Activated naive CD4-positive, alpha-beta T cell treated with anti-CD3 and anti-CD28 coated beads, Interleukin-2, amount 50 U/mL, for 72 hours (primary cell): ENCODE measurements at regions not wholly inside any gene's neighbourhood (a gene's known extent, or its start where the extent isn't known, plus 50 kb on each side); places are given as distances from the start of the nearest gene placed in this dataset.

Source experiments
- ATAC-seq, 2 donors: fragments of 150-1000 bp; cut with Tn5 transposase; 2 replicates each; pipeline ENCODE4 v1.10.0; 2021; ENCODE audit warnings: mild to moderate bottlenecking in 2 of 2, moderate library complexity in 2 of 2
- DNase-seq, 2 donors: peaks; one replicate each; pipeline ENCODE4 v3.0.0; 2021 to 2022; ENCODE audit warnings: low spot score in 2 of 2
- H3K27ac Mint-ChIP-seq, 2 donors: one replicate each; pipeline ENCODE4 v1.8.0; 2022; ENCODE audit warnings: mild to moderate bottlenecking in 2 of 2, mixed read lengths in 2 of 2
- H3K36me3 Mint-ChIP-seq, 2 donors: one replicate each; pipeline ENCODE4 v1.8.0; 2022; ENCODE audit warnings: mixed read lengths in 2 of 2
- H3K9me3 Mint-ChIP-seq, 2 donors: one replicate each; pipeline ENCODE4 v1.8.0; 2022; ENCODE audit warnings: mixed read lengths in 2 of 2

- Mint-ChIP-seq H3K27ac (no peak overlapping the region), H3K36me3 (no peaks in the 10 kb centered on the region), H3K9me3 (no peaks in the 10 kb centered on the region)
- ATAC-seq (no peak), DNase-seq (no peak)
These were observed 54.4 kb upstream of the GRIP1 start for GRCh38 chr12:66733321-66733720.

DNA sequence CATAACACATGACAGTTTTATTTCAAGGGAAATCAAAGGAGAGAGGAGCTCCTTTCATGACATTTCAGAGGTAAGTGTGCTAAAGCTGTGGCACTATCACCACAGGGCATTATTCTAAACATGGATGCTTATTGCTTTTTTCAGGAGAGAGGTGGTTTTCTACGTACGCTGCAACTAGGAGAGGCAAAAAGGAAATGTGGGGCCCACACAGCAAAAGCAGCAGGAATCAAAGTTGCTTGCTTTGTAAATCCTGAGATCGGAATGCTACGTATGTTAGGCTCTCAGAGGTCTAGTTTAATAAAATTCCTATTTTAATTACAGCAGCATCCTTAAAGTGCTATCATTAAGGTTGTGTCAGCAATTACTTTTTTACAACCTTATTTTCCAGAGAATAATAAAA, 55.0 kb upstream of the GRIP1 start:
- Mint-ChIP-seq H3K9me3 (no peaks in the 10 kb centered on the region), H3K36me3 (no peaks in the 10 kb centered on the region), H3K27ac (no peak overlapping the region)
- DNase-seq (no peak), ATAC-seq (no peak)

DNA sequence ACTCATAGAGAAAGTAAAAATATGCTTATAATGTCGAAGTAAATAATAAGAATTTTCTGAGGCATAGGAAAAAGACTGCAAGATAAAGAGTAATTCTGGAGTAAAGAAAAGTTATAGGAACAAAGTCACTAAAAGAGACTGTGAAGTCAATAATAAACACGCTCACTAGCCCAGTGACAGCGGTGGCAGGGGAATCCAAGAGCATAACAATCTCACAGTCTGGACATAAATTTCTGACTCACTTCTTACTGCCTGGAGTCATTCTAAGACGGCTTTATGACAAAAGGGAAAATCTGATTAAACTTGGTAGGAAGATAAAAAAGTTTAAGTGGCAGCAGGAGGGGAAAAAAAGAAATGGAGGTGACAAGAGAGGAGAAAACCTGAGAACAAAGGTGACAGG, 56.4 kb upstream of the GRIP1 start:
- ATAC-seq = peak; percentile 39 to 95
- Mint-ChIP-seq H3K36me3 (no peaks in the 10 kb centered on the region), H3K9me3 (no peaks in the 10 kb centered on the region), H3K27ac (no peak overlapping the region)
- DNase-seq = peak in 1 of 2 donors; percentile 14

- Mint-ChIP-seq H3K36me3 (no peaks in the 10 kb centered on the region), H3K9me3 (no peaks in the 10 kb centered on the region), H3K27ac (no peak overlapping the region)
- ATAC-seq (no peak), DNase-seq (no peak)
These were observed 58.1 kb upstream of the GRIP1 start for GRCh38 chr12:66736931-66737330.

DNA sequence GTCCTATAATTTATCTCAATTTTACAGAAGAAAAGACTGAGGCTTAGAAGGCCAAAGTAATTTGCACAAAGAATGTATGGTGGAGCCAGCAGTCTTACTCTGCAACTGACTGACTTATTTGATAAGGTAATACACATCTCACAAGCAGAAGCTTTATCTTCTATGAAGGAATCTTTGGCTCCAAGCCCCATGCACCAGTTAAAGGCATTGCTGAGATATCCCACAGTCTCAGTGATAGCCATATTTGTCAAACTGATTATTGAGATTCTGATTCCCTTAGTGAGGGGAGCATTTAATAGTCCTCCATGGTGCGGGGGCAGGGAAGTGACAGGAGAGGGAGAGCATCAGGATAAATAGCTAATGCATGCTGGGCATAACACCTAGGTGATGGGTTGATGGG, 60.4 kb upstream of the GRIP1 start:
- ATAC-seq = no peak
- H3K36me3 Mint-ChIP-seq = peaks cover 0 to 4% of the 10 kb centered on the region in 2 donors
- no peak for DNase-seq
- H3K27ac Mint-ChIP-seq = no peak overlapping the region
- no peaks in the 10 kb centered on the region for H3K9me3 Mint-ChIP-seq

GRCh38 chr12:66739940-66740651, 61.2 kb upstream of the GRIP1 start:
- no peaks in the 10 kb centered on the region for H3K9me3 Mint-ChIP-seq
- peaks cover 0 to 4% of the 10 kb centered on the region in 2 donors for H3K36me3 Mint-ChIP-seq
- no peak for DNase-seq
- H3K27ac Mint-ChIP-seq = no peak overlapping the region
- no peak for ATAC-seq

- Mint-ChIP-seq H3K27ac (no peak overlapping the region), H3K9me3 (no peaks in the 10 kb centered on the region), H3K36me3 (peaks cover 0 to 4% of the 10 kb centered on the region in 2 donors)
- DNase-seq = no peak
- ATAC-seq = no peak
These were observed 61.9 kb upstream of the GRIP1 start for GRCh38 chr12:66740732-66741131.

DNA sequence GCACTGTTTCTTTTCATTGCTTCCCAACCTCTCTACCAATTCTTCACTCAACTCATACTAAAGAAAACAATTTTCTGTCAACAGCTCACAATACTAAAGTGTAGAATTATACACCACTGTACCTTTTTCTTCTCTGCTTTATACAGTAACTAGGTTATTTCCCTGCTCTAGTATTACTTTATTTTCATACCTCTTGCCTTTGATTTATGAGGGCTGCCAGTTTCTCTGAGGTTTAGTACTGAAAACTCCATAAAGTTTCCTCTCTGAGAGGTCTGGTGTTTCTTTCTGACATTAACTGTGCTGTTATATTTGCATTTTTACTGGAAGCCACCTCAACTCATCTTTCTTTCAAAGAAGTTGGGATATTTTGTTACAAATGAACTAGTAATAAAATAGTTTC, 63.0 kb upstream of the GRIP1 start:
- DNase-seq (no peak), ATAC-seq (peak in 1 of 2 donors; percentile 63)
- H3K27ac Mint-ChIP-seq = peak overlapping the region in 1 of 2 donors; percentile 51
- peaks cover 0 to 4% of the 10 kb centered on the region in 2 donors for H3K36me3 Mint-ChIP-seq
- H3K9me3 Mint-ChIP-seq = no peaks in the 10 kb centered on the region

DNA sequence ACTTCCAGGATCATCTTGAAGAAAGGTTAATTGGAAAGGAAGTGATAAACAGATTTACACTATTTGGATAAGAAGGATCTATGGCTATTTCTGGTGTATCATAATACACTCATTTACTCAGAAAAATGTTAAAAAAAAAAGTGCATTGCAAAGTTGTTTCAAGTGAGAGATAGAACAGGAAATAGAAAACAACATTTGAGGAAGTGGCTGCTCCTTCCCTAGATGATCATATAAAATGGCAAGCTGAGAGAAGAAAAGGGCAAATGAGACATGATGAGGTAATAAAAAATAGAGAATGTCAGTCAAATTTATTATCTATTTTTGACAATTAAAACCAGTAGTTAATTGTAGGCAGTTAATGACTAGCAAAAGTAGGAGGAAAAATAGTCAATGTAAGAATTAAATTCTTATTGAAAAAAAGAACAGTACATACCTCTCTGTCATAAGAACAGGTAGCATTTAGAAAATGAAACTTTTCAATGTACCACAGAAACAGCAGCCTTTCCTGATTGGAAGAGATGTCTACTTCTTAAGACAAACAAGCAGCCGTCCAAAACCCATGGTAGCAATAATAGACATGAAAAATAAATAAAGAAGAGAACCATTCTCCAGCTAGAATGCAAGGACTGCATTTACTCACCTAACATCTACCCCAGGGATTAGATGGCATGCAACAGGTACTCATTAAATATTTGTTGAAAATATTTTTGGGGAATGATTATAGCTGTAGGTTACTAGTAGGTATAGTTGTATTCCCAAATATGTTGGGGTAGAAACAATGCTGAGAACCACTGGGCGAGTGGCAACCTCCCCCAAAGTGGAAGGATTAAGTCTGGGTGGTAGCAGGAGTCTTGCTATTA, 63.9 kb upstream of the GRIP1 start:
- H3K36me3 Mint-ChIP-seq = peaks cover 0 to 4% of the 10 kb centered on the region in 2 donors
- peak overlapping the region in 1 of 2 donors; percentile 51 for H3K27ac Mint-ChIP-seq
- no peak for DNase-seq
- H3K9me3 Mint-ChIP-seq = no peaks in the 10 kb centered on the region
- no peak for ATAC-seq

GRCh38 chr12:66744461-66744860, 65.6 kb upstream of the GRIP1 start:
- H3K36me3 Mint-ChIP-seq = peaks cover 0 to 4% of the 10 kb centered on the region in 2 donors
- peak overlapping the region in 1 of 2 donors; percentile 3 for H3K27ac Mint-ChIP-seq
- ATAC-seq = no peak
- DNase-seq = no peak
- no peaks in the 10 kb centered on the region for H3K9me3 Mint-ChIP-seq

- DNase-seq = no peak
- Mint-ChIP-seq H3K36me3 (peaks cover 0 to 4% of the 10 kb centered on the region in 2 donors), H3K27ac (no peak overlapping the region), H3K9me3 (no peaks in the 10 kb centered on the region)
- ATAC-seq = no peak
These were observed 66.1 kb upstream of the GRIP1 start for GRCh38 chr12:66744956-66745383.

DNA sequence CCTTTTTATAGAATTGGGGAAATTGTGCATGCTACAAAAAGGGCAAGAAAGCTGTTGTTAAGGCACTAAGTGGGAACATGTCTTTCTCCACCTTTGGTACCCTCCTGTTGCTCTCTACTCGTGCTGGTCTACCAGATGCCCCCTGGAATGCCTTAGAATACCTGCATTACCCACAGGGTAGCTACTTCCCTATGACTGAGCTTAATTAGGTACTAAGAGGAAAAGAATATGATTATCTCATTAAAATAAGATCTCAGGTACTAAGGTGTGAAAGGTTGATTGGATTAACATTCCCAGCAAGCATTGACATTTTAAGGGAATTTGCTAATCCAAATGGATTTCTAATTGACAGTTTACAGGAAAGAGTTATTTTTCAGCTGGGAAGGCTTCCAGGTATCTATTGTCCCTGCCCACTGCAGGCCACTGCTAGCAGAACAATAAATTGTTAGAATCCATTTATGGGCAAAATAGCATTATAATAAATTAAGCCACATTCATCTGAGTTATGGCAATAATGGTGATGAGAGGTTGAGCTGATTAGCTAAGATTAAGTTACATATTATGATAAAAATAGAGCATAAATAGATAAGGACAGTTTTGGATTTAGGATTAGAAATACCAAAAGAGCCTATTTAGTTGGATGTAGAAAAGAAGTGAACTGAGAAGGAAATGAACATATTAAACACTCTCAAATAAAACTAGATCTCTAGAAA, 67.8 kb upstream of the GRIP1 start:
- H3K9me3 Mint-ChIP-seq = no peaks in the 10 kb centered on the region
- H3K27ac Mint-ChIP-seq = no peak overlapping the region
- DNase-seq (no peak), ATAC-seq (no peak)
- H3K36me3 Mint-ChIP-seq = peaks cover 0 to 4% of the 10 kb centered on the region in 2 donors

DNA sequence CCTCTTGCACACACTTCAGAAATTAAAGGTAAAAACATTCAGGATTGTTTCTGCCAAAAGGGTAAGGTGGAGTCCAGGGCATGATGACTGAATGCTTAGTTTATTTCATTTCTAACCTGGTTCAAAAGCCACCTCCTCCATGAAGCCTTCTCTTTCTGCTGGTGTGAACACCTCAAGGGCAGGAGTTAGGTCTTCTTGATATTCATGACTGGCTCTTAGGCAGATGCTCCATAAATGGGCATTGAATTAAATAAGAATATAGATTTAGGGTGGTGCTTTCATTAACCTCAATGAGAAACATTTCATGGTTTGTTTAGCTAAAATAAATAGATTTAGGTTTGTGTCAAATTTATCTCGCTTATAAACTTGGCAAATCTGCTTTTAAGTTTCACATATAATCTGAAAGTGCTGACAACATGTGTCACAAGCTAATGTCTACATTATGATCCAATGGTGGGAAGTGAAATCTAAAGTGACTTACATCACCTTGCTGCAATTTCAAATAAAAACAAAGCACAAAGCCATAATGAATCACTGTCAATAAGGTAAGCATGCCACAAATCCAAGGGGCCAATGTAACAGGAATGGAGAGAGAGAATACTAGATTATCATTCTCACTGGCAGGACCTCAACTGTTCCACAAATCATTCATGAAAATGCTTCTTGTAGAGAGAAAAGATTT, 72.7 kb upstream of the GRIP1 start:
- H3K27ac Mint-ChIP-seq = no peak overlapping the region

DNA sequence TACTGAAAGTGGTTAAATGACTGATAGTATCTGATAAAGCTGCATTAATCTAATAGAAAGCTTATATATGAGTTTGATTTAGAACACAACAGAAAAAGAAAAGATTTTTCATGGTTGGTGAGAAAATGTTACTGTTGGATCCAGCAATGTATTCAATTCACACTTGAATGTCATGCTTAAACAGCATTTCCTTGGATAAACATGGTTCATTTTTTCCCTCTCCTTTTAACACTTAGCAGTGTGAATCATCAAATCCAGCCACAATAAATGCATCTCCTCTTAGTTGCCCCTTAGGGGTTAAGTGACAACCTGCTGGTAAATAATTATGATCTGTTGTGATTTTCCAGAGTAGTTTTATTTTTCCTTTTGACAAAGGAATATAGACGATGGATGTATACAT, 74.9 kb upstream of the GRIP1 start:
- Mint-ChIP-seq H3K36me3 (no peaks in the 10 kb centered on the region), H3K27ac (no peak overlapping the region), H3K9me3 (peaks cover 0 to 5% of the 10 kb centered on the region in 2 donors)
- ATAC-seq (no peak), DNase-seq (no peak)

More for the DNA sequence above, 72.7 kb upstream of the GRIP1 start:
- H3K9me3 Mint-ChIP-seq = no peaks in the 10 kb centered on the region
- no peaks in the 10 kb centered on the region for H3K36me3 Mint-ChIP-seq
- ATAC-seq (no peak), DNase-seq (no peak)

DNA sequence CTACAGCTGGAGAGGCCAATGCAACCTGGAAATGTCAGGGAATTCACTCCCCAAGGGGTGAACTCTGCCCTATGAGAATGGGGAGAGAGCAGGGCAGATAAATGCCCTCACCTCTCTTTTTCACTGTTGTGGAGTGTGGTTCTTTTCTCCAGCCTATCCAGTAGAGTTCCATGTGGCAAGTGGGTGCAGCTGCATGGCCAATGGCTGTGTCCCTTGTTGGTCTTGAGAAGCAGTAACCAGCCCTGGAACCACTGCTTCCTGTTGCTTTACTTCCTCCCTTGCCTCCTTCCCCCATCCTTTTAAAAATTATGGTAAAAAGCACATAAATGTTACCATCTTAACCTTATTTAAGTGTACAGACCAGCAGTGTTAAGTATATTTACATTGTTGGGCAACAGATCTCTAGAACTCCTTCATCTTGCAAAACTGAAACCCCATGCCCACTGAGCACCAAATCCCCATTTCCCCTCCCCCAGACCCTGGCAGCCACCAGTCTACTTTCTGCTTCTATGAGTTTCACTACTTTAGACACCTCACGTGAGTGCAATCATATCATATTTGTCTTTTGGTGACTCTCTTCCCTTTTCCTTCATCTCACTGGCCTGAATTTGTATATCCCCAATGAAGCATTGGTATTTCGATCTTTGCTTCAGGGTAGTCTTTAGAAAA, 77.0 kb upstream of the GRIP1 start:
- H3K9me3 Mint-ChIP-seq = peaks cover 5 to 6% of the 10 kb centered on the region in 2 donors
- no peak for ATAC-seq

DNA sequence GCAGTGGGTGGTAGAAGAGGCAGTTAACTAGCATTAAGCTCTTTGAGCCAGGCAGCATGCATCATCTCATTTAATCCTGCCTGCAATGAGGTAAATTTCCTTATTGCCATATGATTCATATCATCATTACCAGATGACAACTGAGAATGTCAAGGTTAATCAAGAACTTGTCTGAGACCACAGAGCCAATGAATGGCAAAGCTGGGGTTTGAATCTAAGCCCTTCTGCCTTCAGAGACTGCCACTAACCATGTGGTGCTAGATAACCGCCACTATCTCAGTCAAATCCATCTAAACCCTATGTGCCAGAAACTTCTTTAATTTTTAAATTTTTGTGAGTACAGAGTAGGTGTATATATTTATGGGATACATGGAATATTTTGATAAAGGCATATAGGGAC, 77.8 kb upstream of the GRIP1 start:
- Mint-ChIP-seq H3K27ac (no peak overlapping the region), H3K9me3 (peaks cover 5 to 14% of the 10 kb centered on the region in 2 donors), H3K36me3 (peaks cover 0 to 8% of the 10 kb centered on the region in 2 donors)
- ATAC-seq = peak; percentile 13 to 44
- DNase-seq = no peak

More for the DNA sequence above, 77.0 kb upstream of the GRIP1 start:
- H3K27ac Mint-ChIP-seq = no peak overlapping the region
- no peak for DNase-seq
- peaks cover 0 to 8% of the 10 kb centered on the region in 2 donors for H3K36me3 Mint-ChIP-seq
